ENCODE measurements at regions not wholly inside any gene's neighbourhood (a gene's known extent, or its start where the extent isn't known, plus 50 kb on each side); places are given as distances from the start of the nearest gene placed in this dataset.
"Not testable (repeated sequence)": the region's sequence is repeated elsewhere in the genome, so short reads cannot be mapped to it uniquely, and the experiment has no call there.

DNA sequence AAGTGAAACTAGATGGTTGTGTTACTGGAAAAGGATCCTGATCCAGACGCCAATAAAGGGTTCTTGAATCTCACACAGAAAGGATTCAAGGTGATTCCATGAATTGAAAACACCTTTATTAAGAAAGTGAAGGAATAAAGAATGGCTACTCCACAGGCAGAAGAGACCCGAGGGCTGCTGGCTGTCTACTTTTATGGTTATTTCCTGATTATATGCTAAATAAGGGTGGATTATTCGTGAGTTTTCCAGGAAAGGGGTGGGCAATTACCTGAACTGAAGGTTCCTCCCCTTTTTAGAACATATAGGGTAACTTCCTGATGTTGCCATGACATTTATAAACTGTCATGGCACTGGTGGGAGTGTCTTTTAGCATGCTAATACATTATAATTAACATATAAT lies 50.9 kb upstream of the WARS2 start:
- intact Hi-C loops (cut with micrococcal nuclease), result no loop called here
- DNase-seq (no peak), ATAC-seq (no peak)

DNA sequence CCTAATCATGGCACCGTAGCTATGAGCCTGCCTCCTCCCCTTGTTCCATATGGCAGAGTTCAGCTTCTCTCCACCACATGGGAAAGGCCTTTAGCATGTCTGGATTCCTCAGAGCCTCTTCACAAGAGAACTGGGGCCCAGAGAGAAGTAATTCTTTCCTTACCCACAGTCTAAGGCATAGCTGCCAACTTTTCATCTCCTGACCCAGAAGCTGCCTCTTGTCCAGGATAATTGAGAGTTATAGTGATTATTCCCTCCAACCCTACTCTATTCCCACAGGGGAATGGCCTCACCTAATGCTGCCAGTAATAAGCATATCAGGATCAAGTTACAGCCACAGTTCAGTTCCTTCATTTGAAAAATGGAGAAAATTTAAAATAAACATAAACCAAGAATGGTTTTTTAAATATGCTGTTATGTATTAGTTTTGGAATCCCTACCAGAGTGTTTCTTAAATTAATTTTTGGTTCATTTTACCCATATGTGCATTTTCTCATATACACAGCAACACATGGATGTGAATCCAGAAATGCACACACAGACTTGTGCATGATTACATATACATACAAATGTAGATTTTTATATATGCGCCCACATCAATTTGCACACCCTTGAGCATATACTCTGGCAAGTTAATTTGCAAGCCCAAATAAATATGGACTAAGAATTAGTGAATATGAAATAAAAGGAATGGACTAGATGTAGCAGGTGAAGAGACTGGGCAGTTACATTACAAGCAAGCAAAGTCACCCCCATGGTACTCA lies 63.9 kb upstream of the WARS2 start:
- DNase-seq (no peak), ATAC-seq (no peak)
- intact Hi-C loops (cut with micrococcal nuclease), result no loop called here

DNA sequence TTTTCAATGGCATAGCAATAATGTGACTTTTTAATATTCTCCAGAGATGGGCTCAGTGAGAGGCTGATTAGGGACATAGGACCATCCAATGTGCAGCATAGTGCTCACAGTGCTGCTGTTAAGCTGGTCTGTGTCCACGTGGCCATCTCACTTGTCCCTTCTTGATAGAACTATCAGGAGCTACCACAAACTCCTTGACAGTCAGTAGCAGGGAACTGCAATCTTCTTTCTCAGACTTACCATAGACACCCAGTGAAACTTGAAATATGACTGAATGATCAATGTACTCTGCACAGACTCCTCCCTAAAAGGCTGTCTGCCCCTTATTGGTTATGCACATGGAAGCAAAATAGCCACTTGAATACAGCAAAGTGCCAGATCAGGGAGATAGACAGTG lies 64.5 kb upstream of the WARS2 start:
- no peak for DNase-seq
- no peak for ATAC-seq
- intact Hi-C loops (cut with micrococcal nuclease), result no loop called here

DNA sequence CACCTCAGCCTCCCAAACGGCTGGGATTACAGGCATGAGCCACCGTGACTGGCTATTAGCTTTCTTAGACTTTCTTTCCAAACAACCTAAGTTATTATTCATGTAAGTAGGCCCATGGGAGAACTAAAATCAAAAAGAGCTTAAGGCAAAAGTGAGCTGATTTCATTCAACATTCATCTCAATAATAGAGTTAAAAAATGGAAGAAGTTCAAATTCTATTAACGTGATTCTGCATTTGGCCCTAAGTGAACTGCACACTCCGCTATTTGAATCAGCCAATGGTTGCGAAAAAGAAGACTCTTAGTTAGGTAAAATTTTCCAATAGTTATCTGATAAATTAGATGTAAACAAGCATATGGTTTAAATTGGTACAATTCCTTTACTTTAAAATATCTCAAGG lies 68.6 kb upstream of the WARS2 start:
- intact Hi-C loops (cut with micrococcal nuclease), result no loop called here
- DNase-seq, result no peak

DNA sequence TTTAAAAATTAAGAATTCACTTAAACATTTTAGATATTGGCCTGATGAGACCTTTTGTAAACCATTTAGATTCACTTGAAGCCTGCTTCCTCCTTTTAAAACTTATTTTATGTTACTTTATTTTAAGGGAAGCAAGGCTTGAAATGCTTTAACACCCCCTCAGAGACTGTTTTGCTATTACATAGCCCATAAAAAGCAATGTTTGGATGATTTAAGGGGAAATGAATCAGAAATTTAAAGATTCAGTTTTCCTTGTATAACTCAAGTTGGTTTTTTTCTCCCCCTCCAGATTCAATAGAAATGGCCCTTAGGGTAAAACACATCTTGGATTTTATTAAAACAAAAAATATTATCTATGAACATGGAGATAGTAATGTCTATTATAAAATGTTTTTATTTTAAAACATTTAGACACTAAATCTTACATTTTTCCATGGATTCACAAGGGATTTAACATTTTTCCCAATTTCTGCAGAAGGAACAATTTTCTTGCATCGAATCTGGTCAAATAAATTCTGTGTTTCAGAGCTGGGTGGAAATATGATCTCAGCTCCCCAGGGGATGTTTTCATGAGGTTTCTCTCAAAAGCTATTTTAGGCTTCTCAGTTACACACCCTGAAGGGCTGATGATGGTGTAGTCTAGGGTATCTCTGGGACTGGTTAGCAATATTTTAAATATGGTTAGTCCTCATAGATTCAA lies 69.3 kb upstream of the WARS2 start:
- ATAC-seq (no peak), DNase-seq (no peak)
- intact Hi-C loops (cut with micrococcal nuclease), result no loop called here

More for the DNA sequence above, 68.6 kb upstream of the WARS2 start:
- no peak for ATAC-seq

DNA sequence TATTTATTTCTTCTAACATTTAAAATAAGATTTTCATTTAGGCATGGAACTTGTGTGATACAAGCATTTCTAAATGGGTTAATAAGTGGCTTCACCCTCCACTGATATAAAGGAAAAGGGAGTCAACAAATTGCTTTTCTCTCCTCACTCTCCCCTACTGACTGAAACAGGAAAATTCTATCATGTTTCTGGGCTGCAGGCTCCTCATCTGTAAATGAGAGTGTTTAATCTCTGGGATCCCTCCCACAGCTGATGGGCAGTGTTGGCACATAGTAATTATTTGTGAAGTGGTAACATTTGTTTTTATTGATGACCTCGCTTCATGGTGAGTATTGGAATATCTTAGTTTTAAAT lies 69.8 kb upstream of the WARS2 start:
- ATAC-seq, result no peak
- intact Hi-C loops (cut with micrococcal nuclease), result no loop called here
- DNase-seq, result no peak

DNA sequence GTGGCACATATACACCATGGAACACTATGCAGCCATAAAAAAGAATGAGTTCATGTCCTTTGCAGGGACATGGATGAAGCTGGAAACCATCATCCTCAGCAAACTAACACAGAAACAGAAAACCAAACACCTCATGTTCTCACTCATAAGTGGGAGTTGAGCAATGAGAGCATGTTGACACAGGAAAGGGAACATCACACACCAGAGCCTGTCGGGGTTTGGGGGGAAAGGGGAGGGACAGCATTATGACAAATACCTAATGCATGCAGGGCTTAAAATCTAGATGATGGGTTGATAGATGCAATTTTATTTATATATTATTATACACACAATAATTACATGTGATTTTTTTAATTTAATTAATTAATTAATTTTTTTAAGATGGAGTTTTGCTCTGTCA lies 72.8 kb upstream of the WARS2 start:
- intact Hi-C loops (cut with micrococcal nuclease); ATAC-seq; DNase-seq: not testable (repeated sequence)

DNA sequence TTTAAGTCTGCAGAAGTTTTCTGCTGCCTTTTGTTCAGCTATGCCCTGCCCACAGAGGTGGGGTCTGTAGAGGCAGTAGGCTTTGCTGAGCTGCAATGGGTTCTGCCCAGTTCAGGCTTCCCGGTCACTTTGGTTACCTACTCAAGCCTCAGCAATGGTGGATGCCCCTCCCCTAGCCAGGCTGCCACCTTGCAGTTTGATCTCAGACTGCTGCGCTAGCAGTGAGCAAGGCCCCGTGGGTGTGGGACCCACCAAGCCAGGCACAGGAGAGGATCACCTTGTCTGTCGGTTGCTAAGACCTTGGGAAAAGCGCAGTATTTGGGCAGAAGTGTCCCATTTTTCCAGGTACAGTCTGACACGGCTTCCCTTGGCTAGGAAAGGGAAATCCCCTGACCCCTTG lies 74.5 kb upstream of the WARS2 start:
- intact Hi-C loops (cut with micrococcal nuclease); DNase-seq; ATAC-seq: not testable (repeated sequence)

DNA sequence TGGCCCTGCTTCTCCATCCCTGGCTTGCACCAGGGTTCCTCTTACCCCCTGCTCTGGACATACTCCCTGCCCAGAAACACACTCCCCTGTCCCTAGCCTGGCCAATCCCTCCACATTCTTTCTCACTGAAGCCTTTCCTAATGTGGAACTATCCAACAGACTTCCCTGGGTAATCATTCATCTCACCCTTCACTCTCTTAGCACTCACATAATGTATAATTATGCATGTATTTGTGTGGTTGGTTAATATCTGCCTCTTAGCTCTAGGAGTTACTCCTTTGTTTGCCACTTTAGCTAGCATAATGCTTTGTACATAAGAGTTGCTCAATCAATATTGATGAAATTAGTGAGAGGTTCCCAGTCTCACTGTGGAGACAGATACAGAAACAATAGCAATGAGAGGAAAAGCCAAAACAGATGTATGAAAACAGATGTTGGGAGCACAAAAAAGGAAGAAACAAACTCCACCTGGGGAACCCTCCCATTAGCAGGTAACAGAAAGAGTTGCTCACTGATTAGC lies 76.9 kb upstream of the WARS2 start:
- intact Hi-C loops (cut with micrococcal nuclease), result no loop called here
- ATAC-seq, result no peak
- no peak for DNase-seq

DNA sequence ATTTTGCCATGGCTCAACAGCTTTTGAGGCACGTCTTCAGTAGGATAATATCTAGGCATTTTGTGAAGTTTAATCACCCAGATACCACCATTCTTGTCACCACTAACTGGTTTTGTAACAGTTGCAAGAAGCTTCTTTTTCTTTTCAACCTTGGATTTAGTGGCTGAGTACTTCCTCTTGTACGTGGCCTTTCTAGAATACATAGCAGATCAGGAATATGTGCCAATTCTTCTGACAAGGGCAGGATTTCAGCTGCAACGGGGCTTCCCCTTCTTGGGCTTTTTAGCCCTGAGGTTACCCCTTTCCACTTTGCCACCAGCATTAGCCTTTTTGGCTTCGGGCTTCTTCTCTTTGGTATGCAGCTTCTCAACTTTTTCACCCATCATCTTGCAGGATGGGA lies 79.3 kb upstream of the WARS2 start:
- DNase-seq (no peak), ATAC-seq (no peak)
- intact Hi-C loops (cut with micrococcal nuclease), result no loop called here

DNA sequence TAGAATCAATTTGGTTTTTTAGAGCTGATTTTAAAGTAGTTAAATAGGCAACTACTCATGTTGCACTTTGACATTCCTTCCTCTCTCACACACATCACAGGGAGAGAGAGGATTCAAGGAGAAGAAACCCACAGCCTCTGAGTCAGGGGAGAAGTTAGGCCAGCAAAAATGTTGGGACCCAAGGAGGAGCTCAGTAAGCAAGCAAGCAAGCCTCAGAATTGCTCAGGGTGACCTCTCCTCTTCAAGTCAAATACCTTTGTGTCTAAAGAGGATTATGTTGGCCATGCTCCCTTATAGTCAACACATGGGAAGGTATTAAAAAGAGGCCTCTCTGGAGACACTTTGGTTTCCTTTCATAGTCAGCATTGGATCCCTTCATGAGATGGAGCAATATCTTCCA lies 80.5 kb upstream of the WARS2 start:
- DNase-seq (no peak), ATAC-seq (no peak)
- intact Hi-C loops (cut with micrococcal nuclease), result no loop called here

DNA sequence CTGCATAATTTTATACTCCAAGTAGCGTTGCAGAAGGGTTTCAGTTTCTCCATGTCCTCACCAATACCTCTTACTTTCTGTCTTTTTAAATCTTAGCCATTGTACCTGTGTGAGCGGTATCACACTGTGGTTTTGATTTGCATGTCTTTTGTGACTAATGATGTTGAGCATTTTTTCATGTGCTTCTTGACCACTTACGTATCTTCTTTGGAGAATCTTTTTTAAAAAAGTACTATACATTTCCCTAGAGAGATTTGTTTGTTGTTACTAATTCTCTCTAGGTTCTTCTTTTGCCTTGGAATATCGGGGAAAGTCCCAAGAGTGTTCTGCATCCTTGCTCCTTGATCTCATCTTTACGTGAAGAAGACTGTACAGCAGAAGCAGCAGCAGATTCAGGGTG lies 81.8 kb upstream of the WARS2 start:
- DNase-seq (no peak), ATAC-seq (no peak)
- intact Hi-C loops (cut with micrococcal nuclease), result no loop called here

DNA sequence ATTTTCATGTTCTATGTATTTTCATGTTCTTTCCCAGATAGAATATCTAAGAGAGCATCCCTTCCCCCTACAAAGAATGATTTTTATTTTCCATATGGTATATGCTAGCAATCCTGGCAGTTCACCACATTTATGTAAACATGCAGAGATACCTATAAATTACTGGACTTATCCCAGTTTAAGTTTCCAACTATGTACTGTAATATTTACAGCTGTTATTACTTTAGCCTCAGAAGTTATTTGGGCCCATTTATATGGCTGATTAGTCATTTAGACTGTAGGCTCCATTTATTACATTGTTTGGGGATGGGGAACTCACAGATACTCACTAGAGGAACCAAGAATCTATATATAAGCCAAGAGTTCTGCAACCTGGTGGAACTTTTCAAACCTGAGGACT lies 84.8 kb upstream of the WARS2 start:
- intact Hi-C loops (cut with micrococcal nuclease), result no loop called here
- ATAC-seq (no peak), DNase-seq (no peak)

DNA sequence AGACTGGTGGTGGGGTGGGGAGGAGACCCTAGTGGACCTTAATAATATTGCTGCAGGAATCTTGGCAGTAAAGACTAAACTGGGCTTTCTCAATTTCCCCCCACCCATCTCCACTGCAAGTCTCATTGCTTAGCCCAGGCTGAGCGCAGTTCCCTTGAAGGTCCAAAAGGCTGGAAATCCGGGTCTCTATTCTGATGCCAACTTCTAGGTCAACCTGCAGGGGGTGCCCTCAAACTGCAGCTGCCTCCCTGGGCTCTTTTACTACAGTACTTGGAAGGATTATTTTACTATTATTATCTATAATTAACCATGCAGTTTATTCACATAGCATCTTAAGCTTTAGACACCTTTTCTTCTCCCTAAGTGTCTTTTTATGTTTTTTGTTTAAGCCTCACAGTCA lies 85.4 kb upstream of the WARS2 start:
- ATAC-seq, result no peak
- no peak for DNase-seq
- intact Hi-C loops (cut with micrococcal nuclease), result no loop called here

DNA sequence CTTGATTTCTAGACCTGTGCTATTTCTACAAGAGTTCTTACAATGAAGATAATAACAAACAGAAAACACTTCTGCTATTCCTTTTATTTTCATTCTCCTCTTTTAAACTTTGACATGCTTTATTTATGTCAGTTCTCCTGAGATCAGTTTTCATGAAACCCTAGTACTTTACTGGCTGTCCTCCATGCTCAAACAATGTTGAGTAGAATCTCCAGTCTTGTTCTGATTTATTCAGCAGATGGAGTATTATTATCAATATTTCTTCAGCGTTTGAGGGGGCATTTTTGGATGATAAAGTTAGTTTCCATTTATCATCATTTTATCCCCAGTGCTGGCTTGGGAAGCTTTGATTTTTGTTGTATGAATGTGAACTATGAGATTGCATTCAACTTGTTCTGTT lies 85.9 kb upstream of the WARS2 start:
- DNase-seq, result no peak
- no peak for ATAC-seq
- intact Hi-C loops (cut with micrococcal nuclease), result no loop called here

DNA sequence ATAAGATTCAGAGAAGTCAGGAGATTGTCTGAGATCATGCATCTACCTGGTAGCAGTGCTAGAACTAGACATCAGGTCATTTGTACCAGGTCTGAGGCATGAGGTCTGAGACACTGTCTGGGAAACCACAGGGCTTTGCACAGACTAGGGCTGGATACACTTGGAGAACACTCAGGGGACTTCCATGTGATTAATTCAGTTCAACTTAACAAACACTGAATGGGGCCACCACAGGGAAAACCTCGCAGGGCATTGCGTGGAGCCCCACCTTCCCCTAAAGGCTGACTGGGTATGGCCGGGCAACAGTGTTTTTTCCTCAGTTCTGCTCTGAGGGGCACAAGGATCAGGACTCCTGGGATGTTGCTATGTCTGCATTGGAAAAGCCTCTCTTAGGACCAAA lies 86.5 kb upstream of the WARS2 start:
- ATAC-seq, result no peak

DNA sequence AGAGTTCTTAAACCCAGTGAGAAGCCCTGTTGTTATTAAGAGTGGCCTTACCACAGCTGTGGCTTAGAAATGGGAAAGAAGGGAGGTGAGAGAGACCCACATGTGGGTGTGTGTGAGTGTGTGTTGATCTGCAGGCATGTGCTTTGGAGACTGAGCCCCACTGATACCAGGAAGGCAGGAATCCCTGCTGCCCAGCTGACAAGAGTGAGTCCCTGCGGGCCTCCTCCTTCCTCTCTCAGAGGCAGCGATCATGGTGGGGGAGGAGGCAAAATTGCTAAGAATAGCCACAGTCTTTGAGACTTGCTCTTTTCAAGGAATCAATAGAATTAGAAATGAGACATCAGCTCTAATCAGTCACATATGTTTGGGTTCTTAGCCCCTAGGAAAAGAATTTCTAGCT lies 87.0 kb upstream of the WARS2 start:
- intact Hi-C loops (cut with micrococcal nuclease), result no loop called here
- ATAC-seq (peak; percentile 38), DNase-seq (no peak)

More for the DNA sequence above, 86.5 kb upstream of the WARS2 start:
- DNase-seq, result no peak
- intact Hi-C loops (cut with micrococcal nuclease), result no loop called here

DNA sequence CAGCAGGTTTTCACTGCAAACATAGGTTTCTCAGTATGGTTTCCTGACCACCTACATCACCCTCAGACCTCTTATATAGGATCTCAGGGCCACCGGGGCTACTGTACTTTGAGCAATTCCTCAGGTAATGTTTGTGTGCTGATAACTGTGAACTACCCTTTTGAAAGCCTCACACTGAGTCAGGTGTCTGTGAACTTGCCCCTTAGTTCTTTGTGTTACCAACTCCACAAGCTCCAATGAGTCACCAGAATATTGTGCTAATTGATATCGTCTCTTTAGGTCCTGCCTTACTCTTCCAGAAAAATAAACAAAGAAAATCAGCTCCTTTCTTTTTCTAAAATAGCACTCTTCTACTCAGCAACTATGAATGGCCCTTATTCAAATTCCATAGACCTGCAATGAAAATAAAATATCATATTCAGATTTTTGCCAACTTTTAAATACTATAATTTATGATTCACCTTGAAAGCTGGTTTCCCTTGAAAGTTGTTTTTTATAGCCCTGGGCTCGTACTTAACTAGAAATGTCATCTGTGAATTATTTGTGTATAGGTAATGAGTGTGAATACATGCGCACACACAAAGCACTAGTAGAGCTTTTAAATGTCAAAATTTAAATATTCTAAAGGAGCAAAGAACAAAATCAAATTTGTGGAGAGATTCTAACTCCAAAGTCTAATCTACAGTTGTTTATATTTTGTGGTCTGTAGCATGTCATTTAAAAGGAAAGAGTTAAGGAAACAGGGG lies 88.1 kb upstream of the WARS2 start:
- intact Hi-C loops (cut with micrococcal nuclease), result no loop called here
- no peak for ATAC-seq
- no peak for DNase-seq

DNA sequence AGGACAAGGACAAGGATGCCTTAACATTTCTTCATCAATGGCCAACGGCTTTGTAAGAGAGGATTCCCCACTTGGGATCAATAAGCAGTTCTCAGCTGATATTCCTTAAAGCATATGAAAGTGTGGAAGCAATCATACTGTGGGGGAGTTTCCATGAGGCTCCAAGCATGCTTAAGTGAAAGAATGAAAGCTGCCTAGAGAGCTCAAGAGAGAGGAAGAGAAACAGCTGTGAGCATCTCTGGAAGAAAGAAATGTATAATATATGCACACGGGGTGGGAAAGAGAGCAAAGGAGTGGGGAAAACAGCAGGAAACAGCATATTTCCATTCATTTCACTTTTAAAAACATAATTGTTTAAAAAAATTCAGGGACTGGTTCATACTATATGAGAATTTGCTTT lies 94.7 kb upstream of the WARS2 start:
- DNase-seq (no peak), ATAC-seq (no peak)
- intact Hi-C loops (cut with micrococcal nuclease), result no loop called here

DNA sequence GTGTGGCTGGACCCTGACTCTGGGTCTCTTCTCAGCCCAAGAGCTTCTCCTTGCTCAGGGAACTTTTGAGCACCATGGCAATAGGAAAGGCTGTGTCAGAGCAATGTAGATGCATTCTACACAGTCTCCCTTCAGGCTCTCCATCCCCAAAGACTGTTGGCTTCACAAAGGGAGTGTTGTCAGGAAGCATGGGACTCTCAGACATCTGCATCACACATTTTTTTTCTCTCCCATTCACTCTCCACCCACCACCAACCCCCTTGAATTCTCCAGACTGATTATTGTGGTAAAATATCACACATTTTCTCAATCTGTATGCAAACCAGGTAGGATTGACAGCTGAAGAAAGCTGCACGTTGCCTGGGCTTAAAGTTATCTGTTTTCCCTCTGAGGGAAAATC lies 105.4 kb upstream of the WARS2 start:
- DNase-seq (no peak), ATAC-seq (no peak)
- intact Hi-C loops (cut with micrococcal nuclease), result no loop called here

All from left ventricle myocardium superior (tissue), 1 donor.